GM12891 (cell line): ENCODE measurements at regions not wholly inside any gene's neighbourhood (a gene's known extent, or its start where the extent isn't known, plus 50 kb on each side); places are given as distances from the start of the nearest gene placed in this dataset.
"Not testable (repeated sequence)": the region's sequence is repeated elsewhere in the genome, so short reads cannot be mapped to it uniquely, and the experiment has no call there.

Experiments used
- DNase-seq: peaks from one replicate; pipeline ENCODE4 v3.0.0; 2011; ENCODE audit warnings: low spot score; ENCODE audit not compliant: insufficient read length
- FAIRE-seq: peaks from 2 replicates; lab custom pipeline; 2011; peaks lifted over from hg19 to GRCh38; lab: Jason Lieb, UNC
- PAX5 ChIP-seq: IDR thresholded peaks from 2 replicates; pipeline ENCODE4 v1.6.1; 2011; ENCODE audit warnings: low read length, moderate library complexity, mild to moderate bottlenecking; ENCODE audit not compliant: insufficient read depth, severe bottlenecking
- POLR2A ChIP-seq: IDR thresholded peaks from 2 replicates; pipeline ENCODE4 v1.6.1; 2011; ENCODE audit warnings: low read depth, low read length, control low read depth
- POLR2AphosphoS5 ChIP-seq: IDR thresholded peaks from 2 replicates; pipeline ENCODE4 v1.6.1; 2011; ENCODE audit warnings: low read depth, low read length, control low read depth
- POU2F2 ChIP-seq: IDR thresholded peaks from 2 replicates; pipeline ENCODE4 v1.6.1; 2011; ENCODE audit warnings: low read depth, mild to moderate bottlenecking, control low read depth, low read length, moderate library complexity
- SPI1 ChIP-seq: IDR thresholded peaks from 2 replicates; pipeline ENCODE4 v1.6.1; 2011; ENCODE audit warnings: low read depth, low read length, control low read depth
- TAF1 ChIP-seq: IDR thresholded peaks from 2 replicates; pipeline ENCODE4 v1.6.1; 2011; ENCODE audit warnings: low read depth, low read length, control low read depth

DNA sequence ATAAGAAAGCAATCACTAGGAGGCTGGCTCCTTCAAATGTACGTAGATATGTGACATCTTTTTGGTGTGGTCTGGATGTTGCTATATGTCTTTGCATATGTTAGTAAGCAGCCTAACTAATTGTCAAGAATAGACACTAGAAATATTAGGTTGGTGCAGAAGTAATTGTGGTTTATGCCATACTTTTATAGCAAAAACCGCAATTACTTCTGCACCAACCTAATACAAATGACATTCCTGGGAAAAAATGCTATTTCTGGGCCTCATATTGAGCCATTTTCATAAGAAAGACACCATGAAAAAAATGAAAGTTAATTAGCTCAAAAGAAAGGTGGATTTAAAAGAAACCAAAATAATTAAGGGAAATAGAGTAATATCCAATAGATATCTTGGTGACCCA is 555.8 kb downstream of the ZNF385D start:
- DNase-seq (no peak), FAIRE-seq (no peak)
- TF ChIP-seq TAF1 (no peak), PAX5 (no peak), POLR2A (no peak), SPI1 (no peak), POLR2AphosphoS5 (no peak), POU2F2 (no peak)

DNA sequence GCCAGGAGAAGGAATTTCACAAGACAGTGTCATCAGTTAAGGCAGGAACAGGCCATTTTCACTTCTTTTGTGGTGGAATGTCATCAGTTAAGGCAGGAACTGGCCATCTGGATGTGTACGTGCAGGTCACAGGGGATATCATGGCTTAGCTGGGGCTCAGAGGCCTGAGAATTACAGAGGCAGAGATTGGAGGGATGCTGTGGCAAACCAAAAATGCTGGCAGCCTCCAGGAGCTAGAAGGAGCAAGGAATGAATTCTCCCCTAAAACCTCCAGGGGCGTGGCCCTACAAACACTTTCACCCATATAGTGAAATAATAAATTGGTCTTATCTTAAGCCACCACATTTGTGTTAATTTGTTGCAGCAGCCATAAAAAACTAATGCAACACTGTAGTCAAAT is 557.0 kb downstream of the ZNF385D start:
- not testable (repeated sequence) for DNase-seq, FAIRE-seq

DNA sequence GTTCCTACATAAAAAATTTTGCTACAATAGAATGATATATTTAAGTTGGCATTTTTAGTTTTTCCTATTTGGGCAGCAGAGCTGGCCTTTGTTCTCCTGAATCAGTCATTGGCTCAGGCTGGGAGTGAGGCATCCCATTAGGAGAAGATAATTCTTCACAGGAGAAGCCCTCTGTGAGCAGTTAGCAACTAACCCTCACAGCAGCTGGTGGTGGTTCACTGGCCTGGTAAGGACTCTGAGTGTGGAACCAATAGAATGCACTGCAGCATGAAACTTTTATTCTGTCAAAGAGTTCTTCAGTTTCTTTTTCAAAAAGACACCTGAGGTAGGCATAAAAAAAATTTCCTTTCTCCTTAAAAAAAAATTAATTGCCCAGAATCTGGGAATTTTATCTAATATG is 562.6 kb downstream of the ZNF385D start:
- no peak for FAIRE-seq
- no peak for TF ChIP-seq POLR2AphosphoS5
- TF ChIP-seq TAF1: no peak
- TF ChIP-seq POU2F2: no peak
- TF ChIP-seq POLR2A: no peak
- no peak for TF ChIP-seq SPI1
- no peak for TF ChIP-seq PAX5
- DNase-seq: no peak

DNA sequence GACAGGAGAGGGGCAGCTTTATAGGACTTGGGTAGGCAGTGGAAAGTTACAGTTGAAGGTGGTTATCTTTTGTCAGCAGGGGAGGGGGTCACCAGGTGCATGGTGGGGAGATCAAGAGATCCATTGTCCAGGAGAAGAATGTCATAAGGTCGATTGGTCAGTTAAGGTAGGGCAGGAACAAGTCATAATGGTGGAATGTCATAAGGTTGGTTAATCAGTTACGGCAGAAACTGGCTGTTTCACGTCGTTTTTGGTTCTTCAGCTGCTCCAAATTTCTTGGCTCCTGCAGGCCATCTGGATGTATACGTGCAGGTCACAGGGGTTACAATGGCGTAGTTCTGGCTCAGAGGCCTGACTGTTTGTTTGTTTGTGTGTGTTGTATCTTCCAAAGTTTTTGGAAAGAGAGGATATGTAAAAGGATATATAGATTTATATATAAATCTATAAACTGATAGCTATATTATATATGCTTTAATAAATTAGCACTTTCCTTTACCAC is 565.1 kb downstream of the ZNF385D start:
- no peak for FAIRE-seq
- TF ChIP-seq POLR2AphosphoS5 (no peak), PAX5 (no peak), SPI1 (no peak), POLR2A (no peak), POU2F2 (no peak), TAF1 (no peak)
- DNase-seq: no peak

DNA sequence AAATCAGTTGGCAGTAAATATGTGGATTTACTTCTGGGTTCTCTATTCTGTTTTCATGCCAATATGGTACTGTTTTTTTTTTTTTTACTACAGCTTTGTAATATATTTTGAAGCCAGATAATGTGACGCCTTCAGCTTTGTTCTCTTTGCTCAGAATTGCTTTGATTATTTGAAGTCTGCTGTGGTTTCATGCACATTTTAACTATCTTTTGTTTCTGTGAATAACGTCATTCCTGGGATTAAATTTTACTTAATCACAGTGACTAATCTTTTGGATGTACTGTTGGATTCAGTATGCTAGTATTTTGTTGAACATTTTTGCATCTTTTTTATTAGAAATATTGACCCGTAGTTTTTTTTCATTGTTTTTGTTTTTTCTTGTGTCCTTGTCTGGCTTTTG is 576.5 kb downstream of the ZNF385D start:
- no peak for FAIRE-seq
- TF ChIP-seq POU2F2: no peak
- TF ChIP-seq POLR2AphosphoS5: no peak
- no peak for TF ChIP-seq POLR2A
- no peak for TF ChIP-seq TAF1
- no peak for TF ChIP-seq PAX5
- no peak for TF ChIP-seq SPI1
- DNase-seq: no peak

DNA sequence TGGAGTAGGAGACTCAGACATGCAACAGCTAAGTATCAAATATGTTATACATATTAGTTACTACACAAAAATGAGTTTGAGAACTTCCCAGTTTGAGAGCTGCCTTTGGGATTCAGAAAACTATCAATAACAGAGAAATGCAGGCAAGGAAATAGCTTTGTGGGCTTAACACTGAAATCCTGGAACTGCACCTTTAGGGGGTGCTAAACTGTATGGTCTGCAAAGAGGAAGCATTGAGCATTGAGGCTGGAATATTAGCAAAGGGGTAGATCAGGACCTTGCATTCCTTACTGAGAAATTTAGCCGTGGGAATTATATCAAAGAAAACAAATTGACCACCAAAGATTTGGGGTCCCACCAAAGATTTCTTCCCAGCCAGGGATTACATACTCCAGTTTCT is 580.0 kb downstream of the ZNF385D start:
- peak; percentile 54 for FAIRE-seq
- DNase-seq: no peak
- TF ChIP-seq POLR2AphosphoS5 (no peak), POLR2A (no peak), SPI1 (no peak), PAX5 (no peak), POU2F2 (no peak), TAF1 (no peak)

DNA sequence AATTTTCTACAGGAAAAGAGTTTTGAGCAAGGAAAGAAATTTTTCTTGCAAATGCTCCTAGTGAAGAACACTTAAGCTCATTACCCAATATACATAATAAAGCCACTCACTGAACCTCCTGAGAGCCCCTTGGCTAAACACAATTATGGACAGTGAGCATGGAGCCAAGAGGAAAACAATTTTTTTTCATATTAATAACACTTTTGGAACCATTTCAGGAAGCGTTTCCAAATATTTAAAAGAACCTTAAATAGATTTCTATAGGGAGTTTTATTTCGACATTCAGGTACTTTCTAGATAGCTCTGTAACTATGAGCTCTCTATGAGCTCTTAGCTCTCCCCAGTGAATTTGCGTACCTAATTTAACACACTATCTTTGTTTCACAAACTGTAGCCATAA is 581.1 kb downstream of the ZNF385D start:
- DNase-seq (no peak), FAIRE-seq (no peak)
- TF ChIP-seq POU2F2 (no peak), SPI1 (no peak), POLR2AphosphoS5 (no peak), POLR2A (no peak), TAF1 (no peak), PAX5 (no peak)

DNA sequence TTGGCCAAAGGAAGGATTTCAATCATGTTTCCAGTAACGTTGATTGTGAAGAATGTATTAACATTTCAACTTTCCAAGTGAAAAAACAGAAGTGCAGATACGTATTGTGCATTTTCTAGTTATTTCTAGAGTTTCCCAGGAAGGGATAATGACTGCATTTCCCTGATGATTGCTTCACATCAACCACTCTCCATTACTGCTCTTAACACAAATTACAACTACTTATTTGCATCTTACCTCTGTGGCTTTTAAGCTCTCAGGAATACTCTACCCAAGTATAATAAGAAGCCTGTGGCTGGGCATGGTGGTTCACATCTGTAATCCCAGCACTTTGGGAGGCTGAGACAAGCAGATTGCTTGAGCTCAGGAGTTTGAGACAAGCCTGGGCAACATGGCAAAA is 582.5 kb downstream of the ZNF385D start:
- FAIRE-seq: no peak
- TF ChIP-seq POU2F2 (no peak), SPI1 (no peak), POLR2A (no peak), TAF1 (no peak), POLR2AphosphoS5 (no peak), PAX5 (no peak)
- DNase-seq: no peak

DNA sequence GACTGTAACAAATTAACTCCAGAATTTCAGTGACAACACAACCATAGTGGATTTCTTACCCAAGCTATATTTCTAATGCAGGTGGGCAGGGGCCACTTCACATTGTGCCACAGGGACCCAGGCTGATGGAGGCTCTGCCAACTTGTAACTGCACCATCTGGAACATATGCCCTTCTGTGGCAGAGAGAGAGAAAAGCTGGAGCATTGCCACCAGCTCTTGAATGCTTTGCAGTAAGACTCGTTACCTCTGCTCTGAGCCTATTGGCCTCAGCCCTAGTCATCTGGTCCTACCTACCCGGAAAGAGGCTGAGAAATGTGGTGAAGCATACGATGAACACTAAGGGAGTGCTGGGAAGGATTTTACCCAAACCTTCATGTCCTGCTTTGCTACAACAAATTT is 587.1 kb downstream of the ZNF385D start:
- FAIRE-seq: no peak
- no peak for DNase-seq
- TF ChIP-seq PAX5 (no peak), POU2F2 (no peak), POLR2A (no peak), POLR2AphosphoS5 (no peak), SPI1 (no peak), TAF1 (no peak)

DNA sequence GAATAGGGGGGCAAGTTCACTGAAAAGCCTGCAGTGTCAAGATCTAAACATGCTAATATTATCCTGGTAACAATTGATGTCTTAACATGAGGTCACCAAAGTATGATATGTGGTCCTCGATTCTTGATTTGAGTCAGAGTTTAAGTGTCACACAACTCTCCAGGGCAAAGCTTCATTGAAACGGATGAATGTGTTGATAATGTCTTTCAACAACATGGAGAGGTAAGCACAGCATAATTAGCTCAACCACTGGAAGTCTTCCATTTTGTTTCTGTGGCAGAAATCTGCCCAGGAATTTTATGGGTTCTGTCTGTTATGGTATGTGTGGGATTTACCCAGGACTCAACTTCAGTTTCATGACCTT is 591.5 kb downstream of the ZNF385D start:
- DNase-seq: no peak
- TF ChIP-seq TAF1: no peak
- TF ChIP-seq POLR2A: no peak
- TF ChIP-seq PAX5: no peak
- TF ChIP-seq POU2F2: no peak
- TF ChIP-seq POLR2AphosphoS5: no peak
- TF ChIP-seq SPI1: no peak
- no peak for FAIRE-seq
